ENCODE measurements at regions not wholly inside any gene's neighbourhood (a gene's known extent, or its start where the extent isn't known, plus 50 kb on each side); places are given as distances from the start of the nearest gene placed in this dataset.

GRCh38 chr3:169008776-169009358 lies 654.6 kb downstream of the MECOM start:
- no peak for TF ChIP-seq RAD21 (IDR thresholded peaks at IDR 0.05; ENCODE audit: low read length)
- TF ChIP-seq, protein P1, sequence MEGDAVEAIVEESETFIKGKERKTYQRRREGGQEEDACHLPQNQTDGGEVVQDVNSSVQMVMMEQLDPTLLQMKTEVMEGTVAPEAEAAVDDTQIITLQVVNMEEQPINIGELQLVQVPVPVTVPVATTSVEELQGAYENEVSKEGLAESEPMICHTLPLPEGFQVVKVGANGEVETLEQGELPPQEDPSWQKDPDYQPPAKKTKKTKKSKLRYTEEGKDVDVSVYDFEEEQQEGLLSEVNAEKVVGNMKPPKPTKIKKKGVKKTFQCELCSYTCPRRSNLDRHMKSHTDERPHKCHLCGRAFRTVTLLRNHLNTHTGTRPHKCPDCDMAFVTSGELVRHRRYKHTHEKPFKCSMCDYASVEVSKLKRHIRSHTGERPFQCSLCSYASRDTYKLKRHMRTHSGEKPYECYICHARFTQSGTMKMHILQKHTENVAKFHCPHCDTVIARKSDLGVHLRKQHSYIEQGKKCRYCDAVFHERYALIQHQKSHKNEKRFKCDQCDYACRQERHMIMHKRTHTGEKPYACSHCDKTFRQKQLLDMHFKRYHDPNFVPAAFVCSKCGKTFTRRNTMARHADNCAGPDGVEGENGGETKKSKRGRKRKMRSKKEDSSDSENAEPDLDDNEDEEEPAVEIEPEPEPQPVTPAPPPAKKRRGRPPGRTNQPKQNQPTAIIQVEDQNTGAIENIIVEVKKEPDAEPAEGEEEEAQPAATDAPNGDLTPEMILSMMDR (IDR thresholded peaks at IDR 0.05), result no peak
- no peak for TF ChIP-seq SIN3A (IDR thresholded peaks at IDR 0.05; ENCODE audit: borderline replicate concordance, low read depth, low read length)
- no peak for TF ChIP-seq TCF12 (IDR thresholded peaks at IDR 0.05)
- TF ChIP-seq POLR2AphosphoS5 (IDR thresholded peaks at IDR 0.05; ENCODE audit: low read depth, low read length), result no peak
- no peak for TF ChIP-seq JUND (IDR thresholded peaks at IDR 0.05)
- TF ChIP-seq FOXJ3 (CRISPR knock-in tag; IDR thresholded peaks at IDR 0.05), result no peak
- no peak for TF ChIP-seq ZBTB33 (IDR thresholded peaks at IDR 0.05; ENCODE audit: borderline replicate concordance, low read depth)
- no peak for TF ChIP-seq EP300 (IDR thresholded peaks at IDR 0.05; ENCODE audit: borderline replicate concordance in 1 of 2, low read depth in 1 of 2, low read length in 1 of 2)

Measured in SK-N-SH (cell line).